IMR-90 (cell line): ENCODE measurements at regions not wholly inside any gene's neighbourhood (a gene's known extent, or its start where the extent isn't known, plus 50 kb on each side); places are given as distances from the start of the nearest gene placed in this dataset.

Experiments
- CEBPB ChIP-seq: IDR thresholded peaks from 2 replicates; pipeline ENCODE4 v1.6.1; 2012; ENCODE audit warnings: low read depth, low read length, improper control_type of control experiment
- CHD1 ChIP-seq: IDR thresholded peaks from 2 replicates; pipeline ENCODE4 v1.6.1; 2012; ENCODE audit warnings: low read depth, low read length, improper control_type of control experiment
- CTCF ChIP-seq: conservative IDR thresholded peaks from 2 replicates; pipeline ENCODE4 v1.5.1; 2012; ENCODE audit warnings: mild to moderate bottlenecking, low read depth, low read length, improper control_type of control experiment
- ELK1 ChIP-seq: fragments of 150-350 bp; IDR thresholded peaks from 2 replicates; pipeline ENCODE4 v1.6.1; 2016; ENCODE audit warnings: low read depth, mild to moderate bottlenecking, low read length, moderate library complexity, borderline replicate concordance
- FOS ChIP-seq: fragments of 150-350 bp; IDR thresholded peaks from 2 replicates; pipeline ENCODE4 v1.6.1; 2016; ENCODE audit warnings: low read depth, low read length
- MXI1 ChIP-seq: IDR thresholded peaks from 2 replicates; pipeline ENCODE4 v1.6.1; 2012; ENCODE audit warnings: low read depth, mild to moderate bottlenecking, low read length, moderate library complexity, borderline replicate concordance
- NFE2L2 ChIP-seq: fragments of 150-350 bp; IDR thresholded peaks from 2 replicates; pipeline ENCODE4 v1.6.1; 2016; ENCODE audit warnings: low read depth, mild to moderate bottlenecking, low read length
- POLR2A ChIP-seq: IDR thresholded peaks from 2 replicates; pipeline ENCODE4 v1.6.1; 2012; ENCODE audit warnings: mild to moderate bottlenecking, low read depth, low read length
- RAD21 ChIP-seq: IDR thresholded peaks from 2 replicates; pipeline ENCODE4 v1.6.1; 2012; ENCODE audit warnings: low read length, improper control_type of control experiment
- RCOR1 ChIP-seq: IDR thresholded peaks from 2 replicates; pipeline ENCODE4 v1.6.1; 2012; ENCODE audit warnings: mild to moderate bottlenecking, low read length, improper control_type of control experiment; ENCODE audit not compliant: insufficient replicate concordance
- RFX5 ChIP-seq: IDR thresholded peaks from 2 replicates; pipeline ENCODE4 v1.8.0; 2012; ENCODE audit warnings: low read depth, mild to moderate bottlenecking, low read length, moderate library complexity
- SMC3 ChIP-seq: fragments of 150-350 bp; IDR thresholded peaks from 2 replicates; pipeline ENCODE4 v1.6.1; 2016; ENCODE audit warnings: low read depth, mild to moderate bottlenecking, antibody characterized with exemption, low read length, moderate library complexity
- USF2 ChIP-seq: fragments of 150-350 bp; IDR thresholded peaks from 2 replicates; pipeline ENCODE4 v1.6.1; 2017; ENCODE audit warnings: mild to moderate bottlenecking, antibody characterized with exemption, low read length, low read depth

GRCh38 chr2:212892193-212892592 is 259.2 kb downstream of the IKZF2 start:
- no peak for TF ChIP-seq NFE2L2
- peak; percentile 54 for TF ChIP-seq CTCF
- no peak for TF ChIP-seq MXI1
- TF ChIP-seq CEBPB: no peak
- no peak for TF ChIP-seq POLR2A
- no peak for TF ChIP-seq RFX5
- TF ChIP-seq ELK1: no peak
- no peak for TF ChIP-seq FOS
- peak; percentile 61 for TF ChIP-seq RAD21
- TF ChIP-seq USF2: no peak
- TF ChIP-seq RCOR1: no peak
- TF ChIP-seq CHD1: no peak
- TF ChIP-seq SMC3: peak; percentile 59
